Embryonic facial prominence (tissue), 1 donor: ENCODE measurements at regions not wholly inside any gene's neighbourhood (a gene's known extent, or its start where the extent isn't known, plus 50 kb on each side); places are given as distances from the start of the nearest gene placed in this dataset.
"Not testable (repeated sequence)": the region's sequence is repeated elsewhere in the genome, so short reads cannot be mapped to it uniquely, and the experiment has no call there.

Experiments used
- DNase-seq: peaks from one replicate; pipeline ENCODE4 v3.0.0-alpha.2; 2016; ENCODE audit errors: extremely low spot score

- DNase-seq: no peak
Measured at GRCh38 chr6:19395316-19395715, 441.9 kb upstream of the ID4 start.

GRCh38 chr6:19399406-19399805 is 437.8 kb upstream of the ID4 start:
- DNase-seq: no peak

GRCh38 chr6:19404884-19405283 is 432.3 kb upstream of the ID4 start:
- DNase-seq: not testable (repeated sequence)

GRCh38 chr6:19408331-19408730 is 428.8 kb upstream of the ID4 start:
- no peak for DNase-seq

GRCh38 chr6:19410481-19410880 is 426.7 kb upstream of the ID4 start:
- no peak for DNase-seq

- no peak for DNase-seq
Measured at GRCh38 chr6:19413323-19413722, 423.8 kb upstream of the ID4 start.

DNA sequence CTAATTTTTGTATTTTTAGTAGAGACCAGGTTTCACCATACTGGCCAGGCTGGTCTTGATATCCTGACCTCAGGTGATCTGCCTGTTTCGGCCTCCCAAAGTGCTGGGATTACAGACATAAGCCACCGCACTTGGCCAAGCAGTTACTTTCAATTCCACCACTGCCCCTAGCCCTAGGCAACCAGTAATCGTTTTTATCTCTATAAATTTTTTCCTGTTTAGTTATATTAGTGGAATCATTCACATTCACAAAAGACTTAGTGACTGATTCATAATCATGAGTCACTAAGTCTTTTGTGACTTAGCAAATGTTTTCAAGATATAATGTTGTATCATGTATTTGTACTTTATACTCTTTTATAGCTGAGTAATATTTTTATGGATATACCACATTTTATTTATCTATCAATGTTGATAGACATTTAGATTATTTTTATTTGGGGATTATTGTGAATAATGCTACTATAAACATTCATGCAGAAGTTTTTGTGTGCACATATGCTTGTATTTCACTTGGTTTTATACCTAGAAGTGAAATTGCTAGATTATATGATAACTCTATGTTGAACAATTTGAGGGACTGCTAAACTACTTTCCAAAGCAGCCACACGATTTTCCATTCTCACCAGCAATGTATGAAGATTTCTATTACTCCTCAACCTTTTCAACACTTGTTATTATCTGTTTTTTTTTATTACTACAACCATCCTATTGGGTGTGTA is 421.4 kb upstream of the ID4 start:
- no peak for DNase-seq

- DNase-seq: no peak
Measured at GRCh38 chr6:19416811-19417210, 420.4 kb upstream of the ID4 start.

DNA sequence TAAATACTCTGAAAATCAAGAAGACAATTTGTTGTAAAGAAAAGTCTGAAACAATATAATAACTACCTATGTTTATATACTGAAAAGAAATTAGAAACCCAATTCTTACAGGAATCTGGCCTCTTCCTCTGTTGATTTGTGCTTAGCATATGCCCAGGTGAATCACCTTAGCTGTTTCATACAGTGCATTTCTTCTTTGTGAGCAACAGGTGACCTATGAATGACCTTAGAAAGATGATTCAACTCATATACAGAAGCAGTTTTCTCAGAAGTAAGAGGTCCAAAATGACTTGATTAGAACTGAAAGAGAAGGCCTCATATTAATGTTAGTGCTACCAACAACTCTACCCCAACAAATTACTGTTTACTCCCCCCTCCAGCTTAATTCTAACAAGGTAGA is 419.5 kb upstream of the ID4 start:
- no peak for DNase-seq

DNA sequence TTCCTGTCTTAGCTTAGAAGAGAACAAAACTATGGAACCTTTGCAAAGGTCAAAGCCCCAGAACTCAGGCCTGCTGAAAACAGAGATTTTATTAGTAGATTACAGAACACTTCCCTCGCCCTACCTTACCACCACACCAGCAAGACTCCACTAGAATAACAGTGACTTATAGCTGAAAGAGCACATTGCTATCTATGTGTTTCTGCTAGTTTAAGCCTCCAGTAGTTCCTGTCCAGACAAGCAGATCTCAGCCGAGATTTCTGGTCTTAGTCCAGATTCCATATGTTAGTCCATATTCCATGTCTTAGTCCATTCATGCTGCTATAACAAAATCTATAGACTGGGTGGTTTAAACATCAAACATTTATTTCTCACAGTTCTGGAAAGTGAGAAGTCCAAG is 412.3 kb upstream of the ID4 start:
- DNase-seq: no peak

- DNase-seq: no peak
Measured at GRCh38 chr6:19427548-19427947, 409.6 kb upstream of the ID4 start.

- DNase-seq: no peak
Measured at GRCh38 chr6:19432966-19433498, 404.1 kb upstream of the ID4 start.

- DNase-seq: no peak
Measured at GRCh38 chr6:19434065-19434464, 403.1 kb upstream of the ID4 start.

DNA sequence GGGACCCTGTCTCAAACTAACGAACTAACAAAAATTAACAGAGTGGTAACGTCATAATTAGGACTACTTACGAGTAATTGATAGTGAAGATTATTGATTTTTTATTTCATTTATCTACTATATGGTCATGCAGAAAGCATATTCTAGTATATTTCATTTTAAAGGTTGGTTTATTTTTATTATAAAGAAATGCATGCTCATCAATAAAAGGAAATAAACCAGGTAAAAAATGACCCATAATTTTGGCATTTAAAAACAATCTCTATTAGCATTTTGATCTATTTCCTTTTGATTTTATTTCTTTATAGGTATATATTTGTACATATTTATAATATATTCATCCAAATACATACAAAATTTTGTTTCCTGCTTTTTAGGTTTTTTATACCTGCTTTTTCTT is 401.4 kb upstream of the ID4 start:
- no peak for DNase-seq

GRCh38 chr6:19438566-19439353 is 398.4 kb upstream of the ID4 start:
- no peak for DNase-seq

DNA sequence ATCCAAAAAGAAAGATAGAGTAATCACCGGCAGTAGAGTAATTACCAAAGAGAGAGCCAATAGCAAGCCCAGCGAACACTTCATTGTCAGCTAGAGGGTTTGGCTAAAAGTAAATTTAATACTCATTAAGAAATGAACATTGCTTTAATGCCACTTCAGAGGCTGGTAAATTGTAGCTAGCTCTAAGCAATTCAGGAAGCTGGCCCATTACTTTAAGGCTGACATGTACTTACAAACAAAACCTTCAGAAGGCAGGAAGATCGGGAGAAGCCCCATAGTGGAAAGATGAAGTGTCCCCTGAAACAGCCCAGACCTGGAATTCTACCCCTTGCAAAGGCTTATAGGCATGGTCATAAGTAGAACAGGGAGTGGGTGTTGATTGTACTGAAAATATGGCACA is 396.6 kb upstream of the ID4 start:
- DNase-seq: no peak

GRCh38 chr6:19443411-19443810 is 393.8 kb upstream of the ID4 start:
- DNase-seq: no peak

- no peak for DNase-seq
Measured at GRCh38 chr6:19444041-19444440, 393.1 kb upstream of the ID4 start.

DNA sequence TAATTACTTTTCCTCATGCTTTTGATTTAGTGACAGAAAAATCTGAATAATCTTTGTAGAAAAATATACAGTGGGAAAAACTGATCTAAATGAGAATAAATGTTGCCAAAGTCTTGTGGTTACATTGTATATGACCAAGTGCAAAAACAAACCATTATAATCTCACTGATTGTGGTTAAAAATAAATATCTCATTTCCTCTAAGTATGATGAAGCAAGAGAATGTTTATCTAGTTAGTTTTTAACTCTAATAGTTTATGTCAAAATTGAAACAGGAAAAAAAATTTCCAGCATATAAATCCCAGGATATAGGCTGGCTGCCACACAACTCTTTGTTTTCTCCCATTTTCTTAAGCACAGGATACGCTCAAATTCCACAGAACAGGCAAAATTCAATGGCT is 392.7 kb upstream of the ID4 start:
- DNase-seq: no peak

- no peak for DNase-seq
Measured at GRCh38 chr6:19446570-19446969, 390.6 kb upstream of the ID4 start.

- DNase-seq: no peak
Measured at GRCh38 chr6:19450651-19451050, 386.5 kb upstream of the ID4 start.

GRCh38 chr6:19452495-19452894 is 384.7 kb upstream of the ID4 start:
- no peak for DNase-seq
